GM23338 (cell line): ENCODE measurements at regions not wholly inside any gene's neighbourhood (a gene's known extent, or its start where the extent isn't known, plus 50 kb on each side); places are given as distances from the start of the nearest gene placed in this dataset.

Source experiments
- ATAC-seq: fragments of 200-7000 bp; cut with Tn5 transposase; 3 replicates; pipeline ENCODE4 v1.9.1; 2020
- DNase-seq: peaks from one replicate; pipeline ENCODE4 v3.0.0-alpha.2; 2015; ENCODE audit warnings: low spot score
- H2AFZ ChIP-seq: fragments of 200-600 bp; sonication (generic); 2 replicates; pipeline ENCODE4 v1.8.0; 2016; ENCODE audit warnings: antibody characterized with exemption, mild to moderate bottlenecking, moderate library complexity
- H3F3A ChIP-seq: fragments of 200-600 bp; sonication (generic); replicated peaks from 2 replicates; pipeline ENCODE4 v1.8.0; 2017; ENCODE audit warnings: antibody characterized with exemption, mixed run types, low read depth
- H3K27ac ChIP-seq: fragments of 200-600 bp; sonication (generic); 2 replicates; pipeline ENCODE4 v1.6.1; 2016; ENCODE audit warnings: low read depth
- H3K27me3 ChIP-seq: fragments of 200-600 bp; sonication (generic); 2 replicates; pipeline ENCODE4 v1.8.0; 2016; ENCODE audit warnings: mild to moderate bottlenecking, mixed run types, moderate library complexity; ENCODE audit not compliant: insufficient read depth
- H3K36me3 ChIP-seq: fragments of 200-600 bp; sonication (generic); 2 replicates; pipeline ENCODE4 v1.8.0; 2016; ENCODE audit warnings: mild to moderate bottlenecking; ENCODE audit not compliant: insufficient read depth
- H3K4me1 ChIP-seq: fragments of 200-600 bp; sonication (generic); 2 replicates; pipeline ENCODE4 v1.8.0; 2016; ENCODE audit warnings: mild to moderate bottlenecking, moderate library complexity; ENCODE audit not compliant: insufficient read depth
- H3K4me2 ChIP-seq: fragments of 200-600 bp; sonication (generic); 2 replicates; pipeline ENCODE4 v1.7.1; 2017; ENCODE audit warnings: mixed run types
- H3K4me3 ChIP-seq: fragments of 200-600 bp; sonication (generic); 2 replicates; pipeline ENCODE4 v1.6.1; 2016; ENCODE audit warnings: mixed run types
- H3K79me2 ChIP-seq: fragments of 200-600 bp; sonication (generic); replicated peaks from 2 replicates; pipeline ENCODE4 v1.8.0; 2017; ENCODE audit warnings: mild to moderate bottlenecking; ENCODE audit not compliant: insufficient read depth
- H3K9me2 ChIP-seq: fragments of 200-600 bp; sonication (generic); 2 replicates; pipeline ENCODE4 v1.8.0; 2017; ENCODE audit not compliant: insufficient read depth
- H4K20me1 ChIP-seq: fragments of 200-600 bp; sonication (generic); replicated peaks from 2 replicates; pipeline ENCODE4 v1.8.0; 2017; ENCODE audit warnings: mild to moderate bottlenecking; ENCODE audit not compliant: insufficient read depth
- H3K27ac Mint-ChIP-seq: 2 replicates; pipeline ENCODE4 v1.8.0; 2020; ENCODE audit warnings: inconsistent platforms, mild to moderate bottlenecking, moderate library complexity, mixed read lengths
- H3K27me3 Mint-ChIP-seq: 3 replicates; pipeline ENCODE4 v1.8.0; 2022; ENCODE audit warnings: low read depth, mild to moderate bottlenecking, moderate library complexity, mixed read lengths, inconsistent platforms; ENCODE audit not compliant: insufficient read depth, poor library complexity
- H3K36me3 Mint-ChIP-seq: 3 replicates; pipeline ENCODE4 v1.8.0; 2021; ENCODE audit warnings: low read depth, mild to moderate bottlenecking, inconsistent platforms, moderate library complexity, mixed read lengths
- H3K4me1 Mint-ChIP-seq: 3 replicates; pipeline ENCODE4 v1.8.0; 2020; ENCODE audit warnings: mild to moderate bottlenecking, inconsistent platforms, mixed read lengths
- H3K4me3 Mint-ChIP-seq: 3 replicates; pipeline ENCODE4 v1.8.0; 2021; ENCODE audit warnings: moderate library complexity, mild to moderate bottlenecking, inconsistent platforms, mixed read lengths
- H3K9me3 Mint-ChIP-seq: 3 replicates; pipeline ENCODE4 v1.8.0; 2020; ENCODE audit warnings: moderate library complexity, mild to moderate bottlenecking, inconsistent platforms, mixed read lengths
- CREB1 ChIP-seq: fragments of 250-450 bp; sonication (Bioruptor Pico); IDR thresholded peaks from 2 replicates; pipeline ENCODE4 v1.5.0; 2020; ENCODE audit warnings: low read depth, mild to moderate bottlenecking, moderate library complexity
- EZH2 ChIP-seq: fragments of 200-600 bp; sonication (generic); IDR thresholded peaks from one replicate; pipeline ENCODE4 v1.8.0; 2017; ENCODE audit warnings: antibody characterized with exemption, mild to moderate bottlenecking, low read depth; ENCODE audit not compliant: unreplicated experiment
- EZH2phosphoT487 ChIP-seq: fragments of 200-600 bp; sonication (generic); IDR thresholded peaks from one replicate; pipeline ENCODE4 v1.8.1; 2018; ENCODE audit warnings: antibody characterized with exemption; ENCODE audit not compliant: unreplicated experiment
- JUNB ChIP-seq: IDR thresholded peaks from one replicate; pipeline ENCODE4 v1.6.1; 2016; ENCODE audit warnings: antibody characterized with exemption; ENCODE audit not compliant: unreplicated experiment
- NANOG ChIP-seq: IDR thresholded peaks from 2 replicates; pipeline ENCODE4 v1.6.1; 2016; ENCODE audit warnings: antibody characterized with exemption, borderline replicate concordance
- STAT1 ChIP-seq: IDR thresholded peaks from one replicate; pipeline ENCODE4 v1.6.1; 2016; ENCODE audit warnings: antibody characterized with exemption; ENCODE audit not compliant: unreplicated experiment
- ZNF114 ChIP-seq: fragments of 250-450 bp; sonication (Bioruptor Pico); IDR thresholded peaks from 2 replicates; pipeline ENCODE4 v1.5.0; 2020; ENCODE audit warnings: mild to moderate bottlenecking, moderate library complexity
- ZNF331 ChIP-seq: fragments of 250-450 bp; sonication (Bioruptor Pico); IDR thresholded peaks from 2 replicates; pipeline ENCODE4 v1.5.0; 2020; ENCODE audit warnings: low read depth, mild to moderate bottlenecking, moderate library complexity
- TF ChIP-seq, protein P1 (sequence below), 2 experiments: fragments of 200-600 bp in 1 of 2; sonication (generic) in 1 of 2; conservative IDR thresholded peaks; 2 replicates each; pipeline versions ENCODE4 v1.5.1 to v1.6.1; 2016 to 2017; ENCODE audit warnings: antibody characterized with exemption in 2 of 2, low read depth in 2 of 2, mild to moderate bottlenecking in 2 of 2, moderate library complexity in 1 of 2
- TF ChIP-seq, protein P2 (sequence below): IDR thresholded peaks from one replicate; pipeline ENCODE4 v1.6.1; 2018; ENCODE audit warnings: antibody characterized with exemption; ENCODE audit not compliant: unreplicated experiment
- TF ChIP-seq, protein P3 (sequence below): IDR thresholded peaks from 2 replicates; pipeline ENCODE4 v1.6.1; 2016; ENCODE audit warnings: antibody characterized with exemption

DNA sequence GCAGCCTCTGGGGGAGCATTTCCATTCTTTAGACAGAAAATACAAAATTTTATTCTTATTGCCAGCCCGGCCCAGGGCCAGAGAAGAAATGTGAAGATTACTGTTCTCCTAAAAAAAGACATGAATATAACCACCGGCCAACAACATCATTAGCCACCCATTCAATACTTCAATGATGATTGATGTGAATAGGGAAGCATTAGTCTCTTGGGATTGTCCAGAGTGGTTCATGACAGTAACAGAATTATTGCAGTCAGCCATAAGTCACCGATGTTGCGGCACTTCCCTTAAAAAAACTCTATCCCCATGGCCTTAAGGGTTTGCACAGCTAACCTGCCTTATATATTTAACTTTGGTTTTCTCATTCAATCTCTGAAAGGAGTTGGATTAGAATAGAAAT, 418.7 kb downstream of the CENPC start (continued):
- TF ChIP-seq, protein P1, sequence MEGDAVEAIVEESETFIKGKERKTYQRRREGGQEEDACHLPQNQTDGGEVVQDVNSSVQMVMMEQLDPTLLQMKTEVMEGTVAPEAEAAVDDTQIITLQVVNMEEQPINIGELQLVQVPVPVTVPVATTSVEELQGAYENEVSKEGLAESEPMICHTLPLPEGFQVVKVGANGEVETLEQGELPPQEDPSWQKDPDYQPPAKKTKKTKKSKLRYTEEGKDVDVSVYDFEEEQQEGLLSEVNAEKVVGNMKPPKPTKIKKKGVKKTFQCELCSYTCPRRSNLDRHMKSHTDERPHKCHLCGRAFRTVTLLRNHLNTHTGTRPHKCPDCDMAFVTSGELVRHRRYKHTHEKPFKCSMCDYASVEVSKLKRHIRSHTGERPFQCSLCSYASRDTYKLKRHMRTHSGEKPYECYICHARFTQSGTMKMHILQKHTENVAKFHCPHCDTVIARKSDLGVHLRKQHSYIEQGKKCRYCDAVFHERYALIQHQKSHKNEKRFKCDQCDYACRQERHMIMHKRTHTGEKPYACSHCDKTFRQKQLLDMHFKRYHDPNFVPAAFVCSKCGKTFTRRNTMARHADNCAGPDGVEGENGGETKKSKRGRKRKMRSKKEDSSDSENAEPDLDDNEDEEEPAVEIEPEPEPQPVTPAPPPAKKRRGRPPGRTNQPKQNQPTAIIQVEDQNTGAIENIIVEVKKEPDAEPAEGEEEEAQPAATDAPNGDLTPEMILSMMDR (conservative IDR thresholded peaks at IDR 0.05; ENCODE audit: low read depth in 2 of 2), result no peak
- TF ChIP-seq STAT1, result no peak

DNA sequence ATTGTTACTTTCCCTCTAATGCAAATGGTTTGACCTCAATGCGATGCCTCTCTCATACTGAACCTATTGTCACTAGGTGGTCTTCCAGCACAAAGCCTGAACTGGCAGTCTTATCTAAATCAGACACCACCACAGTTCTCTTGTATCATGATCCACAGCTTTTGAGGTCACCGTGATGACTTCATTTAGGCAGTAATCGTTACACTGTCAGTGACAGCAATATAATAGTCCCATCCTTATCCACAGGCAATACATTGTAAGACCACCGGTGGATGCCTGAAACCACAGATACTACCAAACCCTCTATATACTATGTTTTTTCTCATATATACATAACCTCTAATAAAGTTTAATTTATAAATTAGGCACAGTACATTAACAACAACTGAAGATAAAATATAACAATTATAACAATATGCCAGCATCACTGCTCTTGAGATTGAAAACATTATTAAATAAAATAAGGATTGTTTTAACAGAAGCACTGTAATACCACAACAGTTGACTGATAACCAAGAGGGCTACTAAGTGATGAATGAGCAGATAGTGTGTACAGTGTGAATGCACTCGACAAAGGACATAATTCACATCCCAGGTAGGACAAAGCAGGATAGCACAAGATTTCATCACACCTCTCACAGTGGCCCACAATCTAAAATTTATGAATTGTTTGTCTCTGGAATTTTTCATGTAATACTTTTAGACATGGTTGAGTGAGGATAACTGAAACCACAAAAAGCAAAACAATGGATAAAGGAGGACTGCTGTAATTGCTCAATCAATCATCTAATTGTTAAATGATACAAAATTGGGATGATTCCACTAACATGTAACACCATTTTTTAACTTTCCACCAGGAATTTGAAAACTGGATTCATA, 419.4 kb downstream of the CENPC start:
- H2AFZ ChIP-seq, result no peak overlapping the region
- ATAC-seq (no peak), DNase-seq (no peak)
- no peaks in the 10 kb centered on the region for H3K36me3 ChIP-seq
- Mint-ChIP-seq H3K27me3 (no peaks in the 10 kb centered on the region), H3K36me3 (no peaks in the 10 kb centered on the region), H3K4me1 (peaks cover 3% of the 10 kb centered on the region; the same call in 1 of the 3 replicates), H3K27ac (no peak overlapping the region), H3K9me3 (no peaks in the 10 kb centered on the region), H3K4me3 (no peak overlapping the region)
- H3K27me3 ChIP-seq, result no peaks in the 10 kb centered on the region
- H3K4me3 ChIP-seq, result no peak overlapping the region
- H4K20me1 ChIP-seq, result no peaks in the 10 kb centered on the region
- no peaks in the 10 kb centered on the region for H3K9me2 ChIP-seq
- no peaks in the 10 kb centered on the region for H3F3A ChIP-seq
- H3K4me1 ChIP-seq, result no peaks in the 10 kb centered on the region
- H3K4me2 ChIP-seq, result no peak overlapping the region
- no peaks in the 10 kb centered on the region for H3K79me2 ChIP-seq
- no peak overlapping the region for H3K27ac ChIP-seq
- TF ChIP-seq ZNF331, result no peak
- no peak for TF ChIP-seq EZH2phosphoT487
- no peak for TF ChIP-seq JUNB
- TF ChIP-seq CREB1 (CRISPR knock-in tag), result no peak
- TF ChIP-seq, protein P2, sequence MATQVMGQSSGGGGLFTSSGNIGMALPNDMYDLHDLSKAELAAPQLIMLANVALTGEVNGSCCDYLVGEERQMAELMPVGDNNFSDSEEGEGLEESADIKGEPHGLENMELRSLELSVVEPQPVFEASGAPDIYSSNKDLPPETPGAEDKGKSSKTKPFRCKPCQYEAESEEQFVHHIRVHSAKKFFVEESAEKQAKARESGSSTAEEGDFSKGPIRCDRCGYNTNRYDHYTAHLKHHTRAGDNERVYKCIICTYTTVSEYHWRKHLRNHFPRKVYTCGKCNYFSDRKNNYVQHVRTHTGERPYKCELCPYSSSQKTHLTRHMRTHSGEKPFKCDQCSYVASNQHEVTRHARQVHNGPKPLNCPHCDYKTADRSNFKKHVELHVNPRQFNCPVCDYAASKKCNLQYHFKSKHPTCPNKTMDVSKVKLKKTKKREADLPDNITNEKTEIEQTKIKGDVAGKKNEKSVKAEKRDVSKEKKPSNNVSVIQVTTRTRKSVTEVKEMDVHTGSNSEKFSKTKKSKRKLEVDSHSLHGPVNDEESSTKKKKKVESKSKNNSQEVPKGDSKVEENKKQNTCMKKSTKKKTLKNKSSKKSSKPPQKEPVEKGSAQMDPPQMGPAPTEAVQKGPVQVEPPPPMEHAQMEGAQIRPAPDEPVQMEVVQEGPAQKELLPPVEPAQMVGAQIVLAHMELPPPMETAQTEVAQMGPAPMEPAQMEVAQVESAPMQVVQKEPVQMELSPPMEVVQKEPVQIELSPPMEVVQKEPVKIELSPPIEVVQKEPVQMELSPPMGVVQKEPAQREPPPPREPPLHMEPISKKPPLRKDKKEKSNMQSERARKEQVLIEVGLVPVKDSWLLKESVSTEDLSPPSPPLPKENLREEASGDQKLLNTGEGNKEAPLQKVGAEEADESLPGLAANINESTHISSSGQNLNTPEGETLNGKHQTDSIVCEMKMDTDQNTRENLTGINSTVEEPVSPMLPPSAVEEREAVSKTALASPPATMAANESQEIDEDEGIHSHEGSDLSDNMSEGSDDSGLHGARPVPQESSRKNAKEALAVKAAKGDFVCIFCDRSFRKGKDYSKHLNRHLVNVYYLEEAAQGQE, result no peak
- TF ChIP-seq, protein P3, sequence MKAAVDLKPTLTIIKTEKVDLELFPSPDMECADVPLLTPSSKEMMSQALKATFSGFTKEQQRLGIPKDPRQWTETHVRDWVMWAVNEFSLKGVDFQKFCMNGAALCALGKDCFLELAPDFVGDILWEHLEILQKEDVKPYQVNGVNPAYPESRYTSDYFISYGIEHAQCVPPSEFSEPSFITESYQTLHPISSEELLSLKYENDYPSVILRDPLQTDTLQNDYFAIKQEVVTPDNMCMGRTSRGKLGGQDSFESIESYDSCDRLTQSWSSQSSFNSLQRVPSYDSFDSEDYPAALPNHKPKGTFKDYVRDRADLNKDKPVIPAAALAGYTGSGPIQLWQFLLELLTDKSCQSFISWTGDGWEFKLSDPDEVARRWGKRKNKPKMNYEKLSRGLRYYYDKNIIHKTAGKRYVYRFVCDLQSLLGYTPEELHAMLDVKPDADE, result no peak
- TF ChIP-seq, protein P1 (conservative IDR thresholded peaks at IDR 0.05; ENCODE audit: low read depth in 2 of 2), result no peak
- TF ChIP-seq ZNF114 (CRISPR knock-in tag), result no peak
- no peak for TF ChIP-seq NANOG
- no peak for TF ChIP-seq EZH2
- TF ChIP-seq STAT1, result no peak
